Esophagus squamous epithelium (tissue), 4 donors: ENCODE measurements at regions not wholly inside any gene's neighbourhood (a gene's known extent, or its start where the extent isn't known, plus 50 kb on each side); places are given as distances from the start of the nearest gene placed in this dataset.

Experiments
- CTCF ChIP-seq, 6 experiments: fragments of 450-650 bp in 4 of 6; fragments of 200-600 bp in 2 of 6; sonication (generic) in 2 of 6; IDR thresholded peaks; one replicate each; pipeline ENCODE4 v1.5.1; 2016 to 2019; ENCODE audit warnings: antibody characterized with exemption in 6 of 6, mild to moderate bottlenecking in 4 of 6, moderate library complexity in 4 of 6
- POLR2A ChIP-seq, 4 donors: fragments of 450-650 bp; IDR thresholded peaks; one replicate each; pipeline ENCODE4 v1.6.1; 2017; ENCODE audit warnings: antibody characterized with exemption in 4 of 4, mild to moderate bottlenecking in 4 of 4, moderate library complexity in 3 of 4

DNA sequence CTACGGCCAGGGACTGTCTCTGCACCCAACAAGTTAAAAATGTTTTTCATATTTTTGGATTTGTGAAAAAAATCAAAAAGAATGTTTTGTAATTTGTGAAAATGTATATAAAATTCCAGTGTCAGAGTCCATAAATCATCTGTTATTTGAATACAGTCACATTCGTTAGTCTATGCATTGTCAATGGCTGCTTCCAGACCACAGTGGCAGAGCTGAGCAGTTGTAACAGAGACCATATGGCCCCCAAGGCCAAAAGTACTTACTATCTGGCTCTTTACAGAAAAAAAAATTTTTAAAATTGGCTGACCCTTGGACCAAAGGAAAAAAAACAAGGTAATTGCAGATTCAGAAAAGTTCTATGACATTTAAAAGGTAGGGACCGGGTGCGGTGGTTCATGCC, 86.7 kb upstream of the ATL2 start:
- no peak for TF ChIP-seq CTCF (IDR thresholded peaks at IDR 0.05)
- TF ChIP-seq POLR2A (IDR thresholded peaks at IDR 0.05): no peak
